OCI-LY7 (cell line): ENCODE measurements at regions not wholly inside any gene's neighbourhood (a gene's known extent, or its start where the extent isn't known, plus 50 kb on each side); places are given as distances from the start of the nearest gene placed in this dataset.

Experiments used
- BruUV-seq: library from RNA; stranded (reverse); fragments of 400-500 nt; replicated peaks from 2 replicates; lab custom pipeline; 2021; lab: Mats Ljungman, UMichigan
- CTCF ChIA-PET: fragments of 300-600 bp; sonication (Branson Sonifier 250); formaldehyde crosslinking; loops from one replicate; lab custom pipeline; 2022; ENCODE audit warnings: antibody characterized with exemption; ENCODE audit not compliant: unreplicated experiment; lab: Charles Lee
- POLR2A ChIA-PET: fragments of 300-600 bp; sonication (Branson Sonifier 250); formaldehyde crosslinking; loops from one replicate; lab custom pipeline; 2022; ENCODE audit warnings: antibody characterized with exemption; lab: Charles Lee
- DNase-seq: peaks from one replicate; pipeline ENCODE4 v3.0.0-alpha.2; 2015; ENCODE audit warnings: low spot score
- H2AFZ ChIP-seq: fragments of 200-600 bp; sonication (generic), shearing (Covaris generic); 2 replicates; pipeline ENCODE4 v1.6.1; 2014; ENCODE audit warnings: mild to moderate bottlenecking, antibody characterized with exemption, low read length, moderate library complexity
- H3K27ac ChIP-seq: fragments of 200-600 bp; sonication (generic); 2 replicates; pipeline ENCODE4 v1.5.1; 2014; ENCODE audit warnings: mixed run types, low read depth, mild to moderate bottlenecking, moderate library complexity, low read length, inconsistent platforms; ENCODE audit not compliant: poor library complexity, severe bottlenecking
- H3K36me3 ChIP-seq: fragments of 200-600 bp; sonication (generic); 2 replicates; pipeline ENCODE4 v1.6.1; 2014; ENCODE audit warnings: mild to moderate bottlenecking, antibody characterized with exemption, low read length, moderate library complexity, mixed read lengths; ENCODE audit not compliant: insufficient read depth
- H3K4me1 ChIP-seq: fragments of 200-600 bp; sonication (generic); 2 replicates; pipeline ENCODE4 v1.5.1; 2014; ENCODE audit warnings: mild to moderate bottlenecking, low read length; ENCODE audit not compliant: insufficient read depth, poor library complexity, severe bottlenecking
- H3K4me2 ChIP-seq: fragments of 200-600 bp; sonication (generic); 2 replicates; pipeline ENCODE4 v1.6.1; 2014; ENCODE audit warnings: mild to moderate bottlenecking, low read length
- H3K4me3 ChIP-seq: fragments of 200-600 bp; sonication (generic); 2 replicates; pipeline ENCODE4 v1.5.1; 2014; ENCODE audit warnings: mild to moderate bottlenecking, low read depth, low read length; ENCODE audit not compliant: poor library complexity, severe bottlenecking
- H3K79me2 ChIP-seq: fragments of 200-600 bp; sonication (generic); 2 replicates; pipeline ENCODE4 v1.6.1; 2016; ENCODE audit warnings: low read depth, mild to moderate bottlenecking, low read length, moderate library complexity, mixed read lengths; ENCODE audit not compliant: insufficient read depth
- H3K9me2 ChIP-seq: fragments of 200-600 bp; sonication (generic); 2 replicates; pipeline ENCODE4 v1.6.1; 2016; ENCODE audit warnings: mild to moderate bottlenecking, low read length, mixed read lengths; ENCODE audit not compliant: insufficient read depth
- H3K9me3 ChIP-seq: fragments of 200-600 bp; sonication (generic); 2 replicates; pipeline ENCODE4 v1.6.1; 2014; ENCODE audit warnings: mild to moderate bottlenecking, mixed run types, low read length, mixed read lengths
- H4K20me1 ChIP-seq: fragments of 200-600 bp; sonication (generic); 2 replicates; pipeline ENCODE4 v1.6.1; 2014; ENCODE audit warnings: mild to moderate bottlenecking, antibody characterized with exemption, low read length, moderate library complexity, mixed read lengths; ENCODE audit not compliant: insufficient read depth
- CTCF ChIP-seq: fragments of 200-600 bp; sonication (generic); conservative IDR thresholded peaks from 2 replicates; pipeline ENCODE4 v1.5.1; 2014; ENCODE audit warnings: mild to moderate bottlenecking, antibody characterized with exemption, low read length, moderate library complexity, mixed read lengths
- EZH2phosphoT487 ChIP-seq: fragments of 200-600 bp; sonication (generic); IDR thresholded peaks from 2 replicates; pipeline ENCODE4 v1.6.1; 2018; ENCODE audit warnings: low read depth, borderline replicate concordance, mild to moderate bottlenecking, mixed run types, antibody characterized with exemption, low read length, moderate library complexity, mixed read lengths
- intact Hi-C: fragments of 100-400 bp; cut with micrococcal nuclease; formaldehyde crosslinking; loops from one replicate; pipeline ENCODE4 v1.10.0; 2022; ENCODE audit not compliant: unreplicated experiment

DNA sequence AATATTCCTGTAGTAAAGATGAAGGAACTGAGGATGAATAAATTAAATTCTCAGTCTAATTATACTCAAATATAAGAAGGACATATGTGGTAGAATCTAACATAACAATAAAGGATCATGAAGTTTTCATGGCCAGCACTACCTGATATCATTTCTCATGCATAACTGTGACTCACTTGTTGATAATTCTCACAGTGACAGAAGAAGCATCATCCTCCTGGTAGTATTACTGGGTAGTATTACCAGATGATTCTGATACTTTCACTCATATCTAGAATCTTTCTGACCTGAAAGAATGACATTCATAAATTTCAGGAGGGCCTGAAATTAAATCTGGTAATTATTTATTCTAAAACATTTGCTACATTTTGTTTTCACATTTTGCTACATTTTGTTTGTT is 1375.0 kb downstream of the EPHA7 start:
- Histone ChIP-seq H2AFZ (no peak overlapping the region), H4K20me1 (no peaks in the 10 kb centered on the region), H3K36me3 (no peaks in the 10 kb centered on the region), H3K4me1 (no peaks in the 10 kb centered on the region), H3K9me3 (no peaks in the 10 kb centered on the region), H3K79me2 (no peaks in the 10 kb centered on the region), H3K27ac (no peak overlapping the region), H3K4me2 (no peak overlapping the region), H3K4me3 (no peak overlapping the region), H3K9me2 (no peaks in the 10 kb centered on the region)
- ChIA-PET CTCF (no interaction called here), POLR2A (no interaction called here)
- DNase-seq, result no peak
- intact Hi-C loops, result no loop called here
- BruUV-seq, result no TSS peak
- TF ChIP-seq CTCF (no peak), EZH2phosphoT487 (no peak)

DNA sequence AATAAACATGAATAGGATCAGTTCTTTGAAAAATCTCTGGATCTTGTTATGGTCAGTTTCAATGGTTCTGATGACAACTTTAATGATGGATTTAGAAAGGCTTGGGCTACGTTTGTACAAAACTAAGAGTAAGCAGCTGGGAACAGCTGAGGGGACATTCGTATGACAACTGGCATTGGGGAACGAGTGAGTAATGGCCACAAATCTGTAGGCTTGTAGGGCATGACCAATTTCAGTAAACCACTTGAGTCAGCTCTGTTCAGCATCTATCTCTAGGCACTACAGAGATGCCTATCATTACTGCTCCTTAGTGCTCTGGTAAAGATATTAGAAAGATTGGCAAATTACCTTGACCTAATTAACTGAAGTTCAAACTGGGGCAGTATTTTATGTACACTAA is 1375.6 kb downstream of the EPHA7 start:
- no peak for TF ChIP-seq EZH2phosphoT487
- no peak for TF ChIP-seq CTCF
- CTCF ChIA-PET, result no interaction called here
- no TSS peak for BruUV-seq
- Histone ChIP-seq H4K20me1 (no peaks in the 10 kb centered on the region), H3K4me2 (no peak overlapping the region), H3K4me1 (no peaks in the 10 kb centered on the region), H2AFZ (no peak overlapping the region), H3K4me3 (no peak overlapping the region), H3K9me3 (no peaks in the 10 kb centered on the region), H3K79me2 (no peaks in the 10 kb centered on the region), H3K9me2 (no peaks in the 10 kb centered on the region), H3K36me3 (no peaks in the 10 kb centered on the region), H3K27ac (no peak overlapping the region)
- intact Hi-C loops, result no loop called here
- no peak for DNase-seq
- POLR2A ChIA-PET, result no interaction called here

GRCh38 chr6:92026878-92027277 is 1392.5 kb downstream of the EPHA7 start:
- Histone ChIP-seq H3K9me2 (no peaks in the 10 kb centered on the region), H3K9me3 (no peaks in the 10 kb centered on the region), H4K20me1 (no peaks in the 10 kb centered on the region), H3K4me2 (no peak overlapping the region), H3K27ac (no peak overlapping the region), H3K4me1 (no peaks in the 10 kb centered on the region), H3K4me3 (no peak overlapping the region), H3K36me3 (no peaks in the 10 kb centered on the region), H2AFZ (no peak overlapping the region), H3K79me2 (no peaks in the 10 kb centered on the region)
- ChIA-PET POLR2A (interaction anchor here (0.5 kb wide), 1 partner anchor 389 kb away, joined by 3 read pairs; no protein-coding TSS in a partner anchor), CTCF (no interaction called here)
- DNase-seq, result no peak
- TF ChIP-seq EZH2phosphoT487, result no peak
- TF ChIP-seq CTCF, result no peak
- no TSS peak for BruUV-seq
- intact Hi-C loops, result no loop called here
